ENCODE measurements at regions not wholly inside any gene's neighbourhood (a gene's known extent, or its start where the extent isn't known, plus 50 kb on each side); places are given as distances from the start of the nearest gene placed in this dataset.

- DNase-seq: no peak
These were observed 1038.6 kb downstream of the TUSC7 start for GRCh38 chr3:117748131-117748530.

DNA sequence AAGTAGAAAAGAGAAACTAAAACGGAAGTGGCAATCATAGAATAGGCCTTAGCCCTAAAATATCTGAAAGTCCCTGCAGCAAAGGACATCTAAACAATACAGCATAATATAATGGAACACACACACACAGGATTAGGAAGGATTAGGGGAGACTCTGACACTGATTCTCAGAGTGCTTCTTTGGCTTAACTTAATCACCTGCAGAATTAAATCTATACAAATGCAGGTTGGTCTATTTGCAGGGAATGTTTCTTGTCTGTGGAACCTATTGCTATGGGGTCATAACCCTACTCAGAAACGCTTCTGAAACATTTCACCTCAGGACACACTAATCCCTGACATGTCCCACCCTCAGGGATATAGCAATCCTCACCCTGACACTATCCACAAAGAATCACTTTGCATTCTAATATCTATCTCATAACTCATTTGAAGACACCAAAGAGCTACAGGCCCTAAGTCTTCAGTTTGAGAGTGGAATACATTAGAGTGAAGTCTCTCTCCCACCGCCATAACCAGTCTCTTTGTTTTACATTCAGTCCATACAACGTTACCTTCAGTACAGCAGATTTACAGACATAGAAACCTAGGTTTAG lies 1041.2 kb downstream of the TUSC7 start:
- DNase-seq: no peak

DNA sequence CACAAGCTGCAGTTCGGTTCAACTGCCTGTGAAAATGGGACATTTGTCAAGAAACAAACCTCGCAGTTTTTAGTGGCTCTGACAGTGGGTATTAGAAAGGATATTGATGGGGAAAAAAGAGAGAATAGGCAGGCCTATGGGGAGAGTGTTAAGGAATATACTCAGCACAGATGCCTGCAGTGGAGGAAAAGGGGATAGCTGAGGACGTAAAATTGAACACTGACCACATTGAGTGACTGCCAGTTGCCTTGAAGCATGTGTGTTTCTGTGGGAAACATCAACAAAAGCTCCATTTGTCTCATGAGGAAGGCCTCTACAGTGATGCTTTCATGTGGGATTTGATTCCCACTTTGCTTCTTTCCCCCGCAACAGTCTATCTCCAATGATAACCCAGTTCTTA lies 1042.1 kb downstream of the TUSC7 start:
- no peak for DNase-seq

DNA sequence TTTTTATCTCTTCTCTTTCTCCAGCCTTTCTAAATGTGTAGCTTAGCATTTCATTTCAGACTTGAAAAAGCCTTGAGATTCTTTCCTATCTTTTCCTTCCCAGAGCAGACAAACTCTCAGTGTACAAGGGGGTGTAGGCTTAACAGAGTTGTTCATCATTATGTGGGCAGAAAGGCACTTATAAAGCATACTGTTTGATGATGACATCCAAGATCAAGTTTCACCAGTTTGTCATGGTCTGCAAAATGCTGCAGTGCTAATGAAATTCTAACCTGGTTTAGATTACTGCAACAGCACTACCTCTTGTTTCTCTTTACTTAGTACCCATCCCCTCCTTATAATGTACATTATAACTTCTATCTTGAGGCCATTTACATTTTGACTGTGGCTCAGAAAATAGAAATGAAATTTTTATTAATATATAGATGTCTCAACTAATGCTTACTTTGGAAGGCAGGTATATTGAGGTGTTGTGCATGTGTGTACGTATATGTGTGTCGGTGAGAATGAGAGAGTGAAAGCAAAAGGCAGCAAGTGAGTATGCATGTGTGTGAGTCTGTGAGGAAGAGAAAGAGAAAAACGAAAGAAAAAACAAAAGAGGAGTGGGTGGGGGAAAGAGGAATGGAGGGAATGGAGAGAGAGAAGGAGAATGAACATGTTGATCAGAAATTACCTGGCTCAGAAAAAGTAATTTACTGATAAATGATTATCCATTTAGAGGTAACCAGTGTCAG lies 1043.6 kb downstream of the TUSC7 start:
- no peak for DNase-seq

DNA sequence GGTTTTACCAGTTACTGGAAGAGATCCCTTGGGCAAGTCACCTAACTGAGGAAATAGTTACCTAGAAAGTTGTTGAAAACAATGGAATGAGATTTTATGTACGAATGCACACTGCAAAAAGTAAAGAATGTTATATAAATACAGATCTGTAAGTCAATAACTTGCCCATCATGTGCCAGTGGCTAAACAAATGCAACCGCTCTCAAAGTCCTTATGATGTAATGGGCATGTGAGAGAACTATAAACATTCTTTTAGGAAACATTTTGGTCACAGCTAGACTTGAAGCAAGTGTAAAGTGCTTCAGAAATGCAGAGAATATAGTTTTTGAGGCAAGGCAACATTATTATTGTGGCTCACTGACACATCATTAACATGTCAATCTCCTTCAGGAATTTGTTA lies 1044.5 kb downstream of the TUSC7 start:
- DNase-seq: no peak

DNA sequence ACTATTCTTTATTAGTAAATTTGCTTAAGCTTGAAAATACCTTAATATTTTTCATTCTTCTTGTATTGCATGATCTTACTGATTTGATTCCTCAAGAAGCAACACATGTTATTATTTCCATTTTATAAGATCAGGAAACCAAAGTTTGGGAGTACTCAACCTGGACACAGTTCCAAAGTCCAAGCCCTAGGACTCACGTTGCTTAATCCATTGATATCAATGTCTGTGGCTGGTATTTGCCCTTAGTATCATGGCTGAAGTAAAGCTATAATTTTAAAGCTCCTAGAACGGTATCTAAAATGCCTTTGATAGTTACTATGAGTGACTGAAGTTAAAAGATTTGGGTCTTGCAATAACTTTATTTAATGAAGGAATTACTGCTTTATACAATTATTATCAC lies 1045.3 kb downstream of the TUSC7 start:
- no peak for DNase-seq

DNA sequence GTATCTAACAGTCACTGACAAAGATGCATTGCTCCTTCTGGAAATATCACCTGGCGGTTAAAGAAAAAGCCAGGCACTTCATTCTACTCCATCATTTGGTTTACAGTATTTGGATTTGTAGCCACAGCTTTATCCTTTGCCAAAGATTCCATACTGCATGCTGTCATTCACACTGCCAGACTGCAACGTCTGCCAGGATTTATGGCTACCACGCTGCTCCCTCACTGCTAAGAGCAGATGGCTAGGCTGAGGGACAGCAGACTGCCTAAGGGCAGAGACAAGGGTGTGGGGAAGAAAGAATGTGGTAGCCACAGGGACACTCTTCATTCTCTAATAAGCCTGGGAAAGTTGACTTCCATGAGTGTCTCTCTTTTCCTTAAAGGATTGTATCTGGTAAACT lies 1047.0 kb downstream of the TUSC7 start:
- DNase-seq: no peak

DNA sequence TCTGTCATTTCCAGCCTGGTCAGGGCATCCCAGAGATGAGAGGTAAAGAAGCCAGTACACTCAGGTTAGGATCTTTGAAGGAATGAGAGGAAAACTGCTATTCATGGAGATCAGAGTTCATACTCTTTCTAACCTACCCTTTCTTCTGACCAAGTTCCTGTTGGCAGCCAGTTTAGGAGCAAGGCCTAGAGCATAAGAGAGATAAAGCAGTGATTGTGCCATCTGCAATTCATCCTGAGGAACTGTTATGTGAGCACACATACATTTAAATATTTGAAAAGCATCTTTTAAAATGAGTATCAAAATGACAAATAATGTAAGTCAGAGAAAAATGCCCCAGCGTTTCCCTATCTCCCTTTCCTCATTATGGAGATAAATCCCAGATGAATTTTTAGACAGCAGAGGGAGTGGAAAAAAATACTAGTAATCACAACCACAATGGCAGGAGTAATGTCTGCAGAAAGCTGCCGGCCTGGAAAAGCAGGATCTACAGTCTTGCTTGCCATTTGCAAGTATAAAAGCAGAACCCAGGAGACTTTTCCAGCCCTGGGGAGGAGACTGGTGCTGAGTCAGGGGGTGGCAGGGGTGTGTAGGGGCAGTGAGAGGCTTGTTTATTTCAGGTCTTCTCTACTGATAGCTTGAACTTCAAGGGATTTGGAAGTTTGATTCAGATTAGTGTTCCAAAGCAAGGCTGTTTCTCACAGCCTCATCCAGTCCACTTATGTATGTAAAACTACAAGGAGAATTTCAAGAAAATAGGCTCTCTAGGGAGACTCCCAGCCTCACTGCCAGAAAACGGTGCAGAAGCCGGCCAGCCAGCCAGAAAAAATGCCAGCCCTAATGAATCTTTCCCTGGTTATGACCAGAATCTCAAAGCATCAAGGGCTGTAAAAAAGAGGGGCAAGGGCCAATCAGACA lies 1052.4 kb downstream of the TUSC7 start:
- no peak for DNase-seq

GRCh38 chr3:117762621-117763037 lies 1053.0 kb downstream of the TUSC7 start:
- DNase-seq: no peak

DNA sequence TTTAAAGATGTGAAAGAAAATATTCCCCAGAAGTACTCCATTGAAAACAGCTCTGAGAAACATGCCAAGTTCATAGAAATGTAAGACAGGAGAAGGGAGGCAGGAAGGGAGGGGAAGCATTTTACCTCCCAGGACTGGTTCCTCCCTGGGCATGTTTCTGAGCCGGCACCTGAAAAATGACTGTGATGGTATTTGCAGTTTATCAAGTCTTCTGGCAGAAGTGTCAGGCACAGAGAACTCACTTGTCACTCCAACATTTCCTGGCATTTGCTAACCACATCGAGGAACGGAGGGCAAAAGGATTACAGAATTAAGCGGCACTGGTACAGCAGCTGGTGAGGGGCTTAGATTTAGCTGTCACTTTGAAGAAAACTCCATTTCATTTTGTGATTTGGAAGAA lies 1054.0 kb downstream of the TUSC7 start:
- DNase-seq: no peak

GRCh38 chr3:117768581-117768980 lies 1059.0 kb downstream of the TUSC7 start:
- DNase-seq: no peak

- no peak for DNase-seq
These were observed 1064.6 kb downstream of the TUSC7 start for GRCh38 chr3:117774130-117774529.

GRCh38 chr3:117786349-117786748 lies 1076.8 kb downstream of the TUSC7 start:
- DNase-seq: no peak

GRCh38 chr3:117788061-117788460 lies 1078.5 kb downstream of the TUSC7 start:
- DNase-seq: no peak

GRCh38 chr3:117788506-117788905 lies 1078.9 kb downstream of the TUSC7 start:
- DNase-seq: no peak

DNA sequence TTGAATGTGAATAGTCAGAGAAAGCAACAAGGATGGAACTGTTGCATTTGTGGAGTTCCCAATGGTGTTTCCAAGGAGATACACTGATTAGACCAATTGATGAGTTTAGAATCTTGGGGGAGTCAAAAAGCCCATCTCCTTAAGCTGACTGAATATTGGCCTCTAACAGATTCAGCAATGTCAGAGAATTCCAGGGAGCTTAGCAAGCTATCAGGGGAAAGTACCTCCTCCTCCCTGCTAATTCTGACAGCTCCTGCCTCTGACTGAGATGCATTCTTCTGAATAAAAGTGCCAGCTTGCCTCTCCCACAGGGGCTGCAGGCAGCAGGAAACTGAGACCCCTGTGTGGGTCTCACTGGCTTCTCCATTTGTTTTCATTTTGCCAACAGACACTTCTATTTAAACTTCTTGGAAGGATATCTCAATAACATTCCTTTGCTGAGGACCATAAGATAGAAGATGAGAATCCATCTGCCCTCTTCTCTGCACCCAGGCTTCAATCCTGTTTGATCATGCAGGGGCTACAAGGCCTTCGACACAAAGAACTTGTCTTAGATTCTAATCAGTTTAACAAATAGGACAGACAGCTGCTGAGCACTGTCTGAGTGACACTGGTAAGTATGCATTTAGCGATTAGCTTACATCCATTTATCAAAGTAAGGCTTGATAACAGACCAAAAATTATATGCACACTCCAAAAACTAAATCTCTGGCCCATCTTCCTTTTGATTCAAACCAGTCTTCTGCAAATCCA lies 1080.8 kb downstream of the TUSC7 start:
- no peak for DNase-seq

GRCh38 chr3:117793622-117794265 lies 1084.2 kb downstream of the TUSC7 start:
- DNase-seq: no peak

DNA sequence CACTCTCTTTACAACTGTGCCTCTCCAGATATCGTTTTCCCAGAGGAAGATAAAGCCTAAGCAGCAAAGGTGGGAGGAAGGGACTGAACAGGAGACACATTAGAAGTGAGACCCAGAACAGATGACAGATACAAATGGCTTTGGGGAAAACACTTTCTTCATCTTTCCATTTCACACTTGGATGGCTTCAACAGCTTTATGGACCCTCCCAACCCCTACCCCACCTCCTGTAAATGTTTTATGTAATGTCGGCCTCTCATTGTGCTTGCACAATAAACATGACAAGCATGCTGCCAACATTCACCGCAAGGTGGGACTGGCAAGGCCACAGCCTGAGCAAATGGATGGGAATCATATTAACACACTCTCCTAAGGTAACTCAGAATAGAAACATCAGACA lies 1088.6 kb downstream of the TUSC7 start:
- DNase-seq: no peak

DNA sequence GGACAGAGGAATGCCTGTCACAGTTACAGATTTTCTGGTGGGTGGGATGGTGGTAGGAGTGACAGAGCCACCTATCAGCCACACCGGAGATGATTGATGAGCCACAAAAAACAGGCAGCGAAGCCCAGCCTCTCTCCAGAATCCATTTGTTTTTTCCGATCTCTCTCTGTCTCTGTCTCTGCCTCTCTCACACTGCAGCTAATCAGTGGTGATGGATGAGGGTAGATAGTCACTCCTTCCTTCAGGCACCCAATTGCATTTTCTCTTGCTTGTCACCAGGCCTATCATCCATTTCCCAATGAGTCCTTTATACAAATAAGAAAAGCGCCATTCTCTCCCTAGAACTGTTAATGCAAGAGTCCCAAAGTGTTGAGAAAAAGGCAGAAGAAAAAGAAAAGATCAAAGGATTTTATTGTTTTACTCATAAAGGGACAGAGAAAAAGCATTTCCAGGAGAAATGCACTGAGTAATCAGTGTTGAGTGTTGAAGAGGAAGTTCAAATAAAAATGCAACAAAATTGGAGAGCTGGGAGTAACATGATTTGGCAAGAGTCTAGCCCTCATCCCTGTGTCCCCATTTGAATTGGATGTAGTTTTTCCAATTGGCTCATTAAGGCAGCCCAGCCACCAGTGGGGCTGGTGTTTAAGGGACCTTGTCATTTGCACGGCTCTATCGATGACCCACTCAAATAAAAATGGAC lies 1089.3 kb downstream of the TUSC7 start:
- no peak for DNase-seq

DNA sequence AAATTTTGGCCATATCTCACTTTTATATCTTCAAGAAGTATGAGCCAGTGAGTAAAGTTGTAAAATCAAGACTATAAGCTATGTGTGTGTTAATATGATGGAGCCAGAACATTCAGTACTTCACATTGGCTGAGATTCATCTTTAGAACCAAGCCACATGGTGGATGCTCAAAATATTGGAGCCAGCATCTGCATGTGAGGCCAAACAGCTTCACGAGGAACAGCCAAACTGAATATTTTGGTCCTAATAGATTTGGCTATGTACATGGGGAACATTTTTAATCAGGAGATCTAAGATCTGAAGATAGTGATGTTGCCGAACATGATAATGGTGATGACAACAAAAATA lies 1089.8 kb downstream of the TUSC7 start:
- DNase-seq: no peak

GRCh38 chr3:117801912-117802239 lies 1092.3 kb downstream of the TUSC7 start:
- no peak for DNase-seq

All from KG1 (cell line).